ENCODE measurements at regions not wholly inside any gene's neighbourhood (a gene's known extent, or its start where the extent isn't known, plus 50 kb on each side); places are given as distances from the start of the nearest gene placed in this dataset.

GRCh38 chr2:71887196-71887595 lies 260.5 kb downstream of the CYP26B1 start:
- TF ChIP-seq CTCF (IDR thresholded peaks at IDR 0.05) (no peak), POLR2A (IDR thresholded peaks at IDR 0.05) (no peak)
